ENCODE measurements at regions not wholly inside any gene's neighbourhood (a gene's known extent, or its start where the extent isn't known, plus 50 kb on each side); places are given as distances from the start of the nearest gene placed in this dataset.

- TF ChIP-seq CEBPB (IDR thresholded peaks at IDR 0.05; ENCODE audit: borderline replicate concordance in 1 of 2, low read depth in 2 of 2, low read length in 2 of 2) = no peak
- TF ChIP-seq POLR2A (IDR thresholded peaks at IDR 0.05; ENCODE audit: low read depth, low read length) = no peak
- no peak for TF ChIP-seq POLR2AphosphoS2 (IDR thresholded peaks at IDR 0.05; ENCODE audit: low read depth, low read length)
- TF ChIP-seq ESRRA (IDR thresholded peaks at IDR 0.05; ENCODE audit: low read length) = no peak
- TF ChIP-seq SIN3A (IDR thresholded peaks at IDR 0.05; ENCODE audit: low read depth, low read length) = no peak
- no peak for TF ChIP-seq CTCF (IDR thresholded peaks at IDR 0.05 in 2 of 3, conservative IDR thresholded peaks at IDR 0.05 in 1 of 3; ENCODE audit: control insufficient read depth in 2 of 3, extremely low read depth in 1 of 3, insufficient read depth in 1 of 3, low read depth in 3 of 3, low read length in 3 of 3)
- no peak for TF ChIP-seq EZH2 (IDR thresholded peaks at IDR 0.05; ENCODE audit: borderline replicate concordance, control insufficient read depth, low read depth, low read length)
- TF ChIP-seq IRF3 (IDR thresholded peaks at IDR 0.05) = no peak
- no peak for TF ChIP-seq EP300 (IDR thresholded peaks at IDR 0.05; ENCODE audit: borderline replicate concordance in 1 of 2, control insufficient read depth in 1 of 2, low read depth in 2 of 2, low read length in 2 of 2)
- TF ChIP-seq NFYA (IDR thresholded peaks at IDR 0.05; ENCODE audit: borderline replicate concordance, low read depth, low read length) = no peak
- TF ChIP-seq TCF12 (IDR thresholded peaks at IDR 0.05; ENCODE audit: low read depth, low read length) = no peak
Observed at GRCh38 chr11:82404981-82405380, 328.7 kb downstream of the FAM181B start.
